CD4-positive, CD25-positive, alpha-beta regulatory T cell (primary cell): ENCODE measurements at regions not wholly inside any gene's neighbourhood (a gene's known extent, or its start where the extent isn't known, plus 50 kb on each side); places are given as distances from the start of the nearest gene placed in this dataset.

Experiments used
- ATAC-seq, 2 donors: fragments of 150-1000 bp; cut with Tn5 transposase; one replicate each; pipeline ENCODE4 v1.10.0; 2021; ENCODE audit warnings: low read depth in 2 of 2, moderate number of reproducible peaks in 2 of 2, moderate library complexity in 1 of 2
- DNase-seq, 3 donors: peaks; one replicate each; pipeline versions ENCODE4 v3.0.0 to v3.0.0-alpha.2; 2012 to 2022; ENCODE audit warnings: mixed read lengths in 1 of 3
- H3K27ac ChIP-seq: one replicate; pipeline ENCODE4 v1.7.0; 2013; ENCODE audit warnings: mild to moderate bottlenecking, low read length; ENCODE audit not compliant: insufficient read depth, poor library complexity, severe bottlenecking
- H3K27me3 ChIP-seq: one replicate; pipeline ENCODE4 v1.7.0; 2013; ENCODE audit warnings: low read length; ENCODE audit not compliant: control insufficient read depth, insufficient read depth
- H3K36me3 ChIP-seq: one replicate; pipeline ENCODE4 v1.7.0; 2013; ENCODE audit warnings: mild to moderate bottlenecking, low read length, moderate library complexity; ENCODE audit not compliant: control insufficient read depth, insufficient read depth
- H3K4me1 ChIP-seq: 2 replicates; pipeline ENCODE4 v1.7.0; 2013; ENCODE audit warnings: mild to moderate bottlenecking, low read length; ENCODE audit not compliant: insufficient read depth, control insufficient read depth, poor library complexity, severe bottlenecking
- H3K4me3 ChIP-seq: one replicate; pipeline ENCODE4 v1.7.0; 2013; ENCODE audit warnings: low read depth, mild to moderate bottlenecking, low read length, moderate library complexity
- H3K9me3 ChIP-seq, 2 experiments: 1 replicate in 1 of 2; 2 replicates in 1 of 2; pipeline ENCODE4 v1.7.0; 2013; ENCODE audit warnings: low read length in 2 of 2, mild to moderate bottlenecking in 1 of 2, moderate library complexity in 1 of 2; ENCODE audit not compliant: control insufficient read depth in 2 of 2
- H3K27ac Mint-ChIP-seq, 3 donors: one replicate each; pipeline ENCODE4 v1.8.0; 2020 to 2022; ENCODE audit warnings: mild to moderate bottlenecking in 3 of 3, mixed read lengths in 3 of 3, moderate library complexity in 2 of 3
- H3K27me3 Mint-ChIP-seq: one replicate; pipeline ENCODE4 v1.8.0; 2022; ENCODE audit warnings: mild to moderate bottlenecking, mixed read lengths
- H3K36me3 Mint-ChIP-seq: one replicate; pipeline ENCODE4 v1.8.0; 2020; ENCODE audit warnings: mixed read lengths
- H3K4me1 Mint-ChIP-seq, 4 donors: one replicate each; pipeline ENCODE4 v1.8.0; 2020 to 2022; ENCODE audit warnings: mixed read lengths in 4 of 4, mild to moderate bottlenecking in 1 of 4
- H3K4me3 Mint-ChIP-seq, 4 donors: one replicate each; pipeline ENCODE4 v1.8.0; 2020 to 2022; ENCODE audit warnings: mild to moderate bottlenecking in 4 of 4, mixed read lengths in 4 of 4, moderate library complexity in 3 of 4
- H3K9me3 Mint-ChIP-seq, 7 donors: one replicate each; pipeline ENCODE4 v1.8.0; 2020 to 2022; ENCODE audit warnings: mixed read lengths in 7 of 7, mild to moderate bottlenecking in 3 of 7, moderate library complexity in 2 of 7

- H3K9me3 Mint-ChIP-seq = peaks cover 0 to 20% (median 2%) of the 10 kb centered on the region in 7 donors
- no peaks in the 10 kb centered on the region for H3K36me3 Mint-ChIP-seq
- Histone ChIP-seq H3K4me3 (no peak overlapping the region), H3K36me3 (no peaks in the 10 kb centered on the region), H3K4me1 (no peaks in the 10 kb centered on the region), H3K9me3 (peaks cover 2 to 3% of the 10 kb centered on the region in 2 experiments), H3K27ac (no peak overlapping the region), H3K27me3 (no peaks in the 10 kb centered on the region)
- no peaks in the 10 kb centered on the region for H3K27me3 Mint-ChIP-seq
- H3K27ac Mint-ChIP-seq = no peak overlapping the region
- ATAC-seq (no peak), DNase-seq (no peak)
- H3K4me3 Mint-ChIP-seq = no peak overlapping the region
- H3K4me1 Mint-ChIP-seq = no peaks in the 10 kb centered on the region
Observed at GRCh38 chr4:32607978-32608377, 1887.8 kb downstream of the PCDH7 start.

- no peaks in the 10 kb centered on the region for H3K36me3 Mint-ChIP-seq
- no peak overlapping the region for H3K27ac Mint-ChIP-seq
- no peaks in the 10 kb centered on the region for H3K4me1 Mint-ChIP-seq
- no peaks in the 10 kb centered on the region for H3K27me3 Mint-ChIP-seq
- peaks cover 0 to 5% of the 10 kb centered on the region in 2 experiments for H3K9me3 ChIP-seq
- H3K27ac ChIP-seq = no peak overlapping the region
- no peak overlapping the region for H3K4me3 Mint-ChIP-seq
- no peaks in the 10 kb centered on the region for H3K36me3 ChIP-seq
- H3K9me3 Mint-ChIP-seq = peaks cover 2 to 26% (median 7%) of the 10 kb centered on the region in 7 donors
- no peak for DNase-seq
- no peak for ATAC-seq
- no peak overlapping the region for H3K4me3 ChIP-seq
- no peaks in the 10 kb centered on the region for H3K4me1 ChIP-seq
- no peaks in the 10 kb centered on the region for H3K27me3 ChIP-seq
Observed at GRCh38 chr4:32624943-32625603, 1904.9 kb downstream of the PCDH7 start.

GRCh38 chr4:32625687-32626337 lies 1905.6 kb downstream of the PCDH7 start:
- no peaks in the 10 kb centered on the region for H3K27me3 ChIP-seq
- H3K36me3 ChIP-seq = no peaks in the 10 kb centered on the region
- ATAC-seq = no peak
- Mint-ChIP-seq H3K4me3 (no peak overlapping the region), H3K9me3 (peaks cover 2 to 26% (median 6%) of the 10 kb centered on the region in 7 donors), H3K36me3 (no peaks in the 10 kb centered on the region), H3K27me3 (no peaks in the 10 kb centered on the region), H3K4me1 (no peaks in the 10 kb centered on the region), H3K27ac (no peak overlapping the region)
- no peak for DNase-seq
- H3K9me3 ChIP-seq = peaks cover under 1 to 5% of the 10 kb centered on the region in 2 experiments
- H3K4me1 ChIP-seq = no peaks in the 10 kb centered on the region
- no peak overlapping the region for H3K27ac ChIP-seq
- H3K4me3 ChIP-seq = no peak overlapping the region

- H3K4me1 Mint-ChIP-seq = no peaks in the 10 kb centered on the region
- no peak for ATAC-seq
- no peak overlapping the region for H3K4me3 ChIP-seq
- H3K36me3 Mint-ChIP-seq = no peaks in the 10 kb centered on the region
- H3K4me3 Mint-ChIP-seq = no peak overlapping the region
- no peaks in the 10 kb centered on the region for H3K36me3 ChIP-seq
- no peak overlapping the region for H3K27ac ChIP-seq
- H3K9me3 ChIP-seq = peaks cover 4 to 11% of the 10 kb centered on the region in 2 experiments
- H3K9me3 Mint-ChIP-seq = peaks cover 0 to 14% (median 4%) of the 10 kb centered on the region in 7 donors
- H3K27me3 ChIP-seq = no peaks in the 10 kb centered on the region
- DNase-seq = no peak
- no peaks in the 10 kb centered on the region for H3K4me1 ChIP-seq
- no peak overlapping the region for H3K27ac Mint-ChIP-seq
- no peaks in the 10 kb centered on the region for H3K27me3 Mint-ChIP-seq
Observed at GRCh38 chr4:32631831-32632230, 1911.7 kb downstream of the PCDH7 start.

- Mint-ChIP-seq H3K4me1 (no peaks in the 10 kb centered on the region), H3K27ac (no peak overlapping the region), H3K4me3 (no peak overlapping the region), H3K27me3 (no peaks in the 10 kb centered on the region), H3K9me3 (peaks cover 0 to 7% (median 5%) of the 10 kb centered on the region in 7 donors), H3K36me3 (no peaks in the 10 kb centered on the region)
- H3K4me1 ChIP-seq = no peaks in the 10 kb centered on the region
- no peaks in the 10 kb centered on the region for H3K27me3 ChIP-seq
- no peak overlapping the region for H3K27ac ChIP-seq
- no peaks in the 10 kb centered on the region for H3K36me3 ChIP-seq
- DNase-seq (no peak), ATAC-seq (no peak)
- peaks cover 4 to 6% of the 10 kb centered on the region in 2 experiments for H3K9me3 ChIP-seq
- H3K4me3 ChIP-seq = no peak overlapping the region
Observed at GRCh38 chr4:32633421-32633820, 1913.3 kb downstream of the PCDH7 start.

GRCh38 chr4:32645653-32646052 lies 1925.5 kb downstream of the PCDH7 start:
- H3K4me1 Mint-ChIP-seq = no peaks in the 10 kb centered on the region
- peaks cover 0 to 34% (median 8%) of the 10 kb centered on the region in 7 donors for H3K9me3 Mint-ChIP-seq
- H3K9me3 ChIP-seq = peaks cover 0 to 14% of the 10 kb centered on the region in 2 experiments
- H3K27me3 ChIP-seq = no peaks in the 10 kb centered on the region
- no peak overlapping the region for H3K4me3 Mint-ChIP-seq
- H3K36me3 ChIP-seq = no peaks in the 10 kb centered on the region
- no peaks in the 10 kb centered on the region for H3K27me3 Mint-ChIP-seq
- no peaks in the 10 kb centered on the region for H3K4me1 ChIP-seq
- H3K36me3 Mint-ChIP-seq = no peaks in the 10 kb centered on the region
- no peak for ATAC-seq
- DNase-seq = no peak
- H3K27ac ChIP-seq = no peak overlapping the region
- H3K27ac Mint-ChIP-seq = no peak overlapping the region
- no peak overlapping the region for H3K4me3 ChIP-seq

GRCh38 chr4:32658019-32658418 lies 1937.8 kb downstream of the PCDH7 start:
- ATAC-seq (no peak), DNase-seq (no peak)
- Mint-ChIP-seq H3K27me3 (no peaks in the 10 kb centered on the region), H3K9me3 (peaks cover 2 to 37% (median 7%) of the 10 kb centered on the region in 7 donors), H3K4me3 (no peak overlapping the region), H3K36me3 (no peaks in the 10 kb centered on the region), H3K27ac (no peak overlapping the region), H3K4me1 (no peaks in the 10 kb centered on the region)
- peaks cover 0 to 8% of the 10 kb centered on the region in 2 experiments for H3K9me3 ChIP-seq
- no peaks in the 10 kb centered on the region for H3K36me3 ChIP-seq
- no peaks in the 10 kb centered on the region for H3K27me3 ChIP-seq
- H3K27ac ChIP-seq = no peak overlapping the region
- H3K4me1 ChIP-seq = no peaks in the 10 kb centered on the region
- no peak overlapping the region for H3K4me3 ChIP-seq

- H3K27me3 Mint-ChIP-seq = no peaks in the 10 kb centered on the region
- no peaks in the 10 kb centered on the region for H3K36me3 Mint-ChIP-seq
- Histone ChIP-seq H3K4me3 (no peak overlapping the region), H3K36me3 (no peaks in the 10 kb centered on the region), H3K27me3 (no peaks in the 10 kb centered on the region), H3K4me1 (no peaks in the 10 kb centered on the region), H3K27ac (no peak overlapping the region), H3K9me3 (peaks cover 0 to 4% of the 10 kb centered on the region in 2 experiments)
- no peak overlapping the region for H3K27ac Mint-ChIP-seq
- ATAC-seq (no peak), DNase-seq (no peak)
- no peaks in the 10 kb centered on the region for H3K4me1 Mint-ChIP-seq
- H3K4me3 Mint-ChIP-seq = no peak overlapping the region
- H3K9me3 Mint-ChIP-seq = peaks cover 0 to 26% (median 5%) of the 10 kb centered on the region in 7 donors
Observed at GRCh38 chr4:32661229-32661628, 1941.1 kb downstream of the PCDH7 start.
